ENCODE measurements at regions not wholly inside any gene's neighbourhood (a gene's known extent, or its start where the extent isn't known, plus 50 kb on each side); places are given as distances from the start of the nearest gene placed in this dataset.

DNA sequence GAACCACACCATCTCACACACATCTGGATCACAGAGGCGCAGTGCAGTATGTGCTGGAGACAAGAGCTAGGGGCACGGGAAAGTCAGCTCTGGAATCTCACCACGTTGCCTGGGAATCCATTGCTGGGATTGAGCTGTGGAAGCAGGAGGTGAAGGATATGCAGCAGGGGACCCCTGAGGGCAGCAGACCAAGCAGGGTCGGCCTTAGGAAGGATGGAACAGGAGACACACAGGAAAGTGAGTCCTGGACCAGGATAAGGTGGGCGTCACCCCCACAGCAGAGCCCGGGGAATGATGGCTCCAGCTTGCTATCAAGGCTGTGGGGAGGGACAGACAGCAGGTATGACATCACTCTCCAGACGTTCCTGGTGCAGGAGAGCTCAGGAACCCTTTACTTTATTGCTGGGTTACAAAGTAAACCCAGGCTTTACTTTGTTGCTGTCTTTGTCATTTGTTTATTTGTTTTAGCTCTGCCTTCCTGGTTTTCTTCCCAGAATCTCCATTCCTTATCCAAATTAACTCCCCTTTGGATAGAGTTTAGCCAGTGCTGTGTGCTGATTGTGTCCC lies 329.8 kb upstream of the MYT1L start:
- DNase-seq (no peak), ATAC-seq (no peak)
- no peaks in the 10 kb centered on the region for H3K9me3 ChIP-seq (ENCODE audit: control insufficient read depth, low read length, poor library complexity, severe bottlenecking)
- Mint-ChIP-seq H3K27me3 (peaks cover 5% of the 10 kb centered on the region), H3K27ac (no peak overlapping the region), H3K36me3 (ENCODE audit: low read depth) (peaks cover 2% of the 10 kb centered on the region), H3K4me1 (no peaks in the 10 kb centered on the region), H3K4me3 (no peak overlapping the region)

DNA sequence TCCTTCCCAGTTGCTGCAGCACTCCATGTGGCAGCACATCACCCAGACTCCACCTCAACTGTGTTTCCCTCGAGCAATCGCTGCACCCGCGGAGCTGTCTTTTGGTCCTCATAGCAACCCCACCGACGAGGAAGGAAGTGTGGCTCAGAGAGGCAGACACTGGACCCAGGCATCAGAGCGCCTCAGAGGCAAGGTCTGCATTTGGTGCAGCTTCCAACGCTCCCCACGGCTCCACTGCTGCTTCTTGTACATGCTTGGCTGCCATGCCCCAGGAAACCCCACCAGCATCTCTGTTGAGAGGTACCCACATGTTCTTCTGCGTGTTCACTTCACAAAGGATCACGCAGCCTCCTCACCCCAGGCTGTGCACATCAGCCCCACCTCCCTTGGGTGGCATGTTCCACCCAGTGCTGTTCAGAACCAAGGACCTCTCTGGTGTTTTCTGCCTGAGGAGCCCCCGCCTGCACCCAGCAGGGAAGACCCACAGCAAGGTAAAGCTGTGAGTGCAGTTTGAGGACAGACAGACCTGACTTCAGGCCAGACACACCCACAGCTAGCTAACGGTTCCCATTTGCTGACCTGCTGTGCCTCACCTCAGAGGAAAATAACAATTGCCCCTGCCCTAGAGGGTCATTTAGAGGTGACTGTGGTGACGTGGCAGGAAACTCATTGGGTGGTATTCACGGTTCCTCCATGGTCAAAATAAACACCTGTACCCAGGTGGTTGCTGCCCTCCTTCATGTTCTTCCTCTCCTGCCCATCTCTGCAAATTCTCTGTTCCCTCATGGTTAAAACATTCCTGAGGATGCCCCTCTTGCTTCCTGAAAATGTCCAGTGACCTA lies 326.3 kb upstream of the MYT1L start:
- H3K9me3 ChIP-seq (ENCODE audit: control insufficient read depth, low read length, poor library complexity, severe bottlenecking), result no peaks in the 10 kb centered on the region
- DNase-seq, result no peak
- Mint-ChIP-seq H3K36me3 (ENCODE audit: low read depth) (peaks cover 2% of the 10 kb centered on the region), H3K4me3 (no peak overlapping the region), H3K27me3 (peaks cover 18% of the 10 kb centered on the region), H3K27ac (no peak overlapping the region), H3K4me1 (no peaks in the 10 kb centered on the region)
- ATAC-seq, result no peak

DNA sequence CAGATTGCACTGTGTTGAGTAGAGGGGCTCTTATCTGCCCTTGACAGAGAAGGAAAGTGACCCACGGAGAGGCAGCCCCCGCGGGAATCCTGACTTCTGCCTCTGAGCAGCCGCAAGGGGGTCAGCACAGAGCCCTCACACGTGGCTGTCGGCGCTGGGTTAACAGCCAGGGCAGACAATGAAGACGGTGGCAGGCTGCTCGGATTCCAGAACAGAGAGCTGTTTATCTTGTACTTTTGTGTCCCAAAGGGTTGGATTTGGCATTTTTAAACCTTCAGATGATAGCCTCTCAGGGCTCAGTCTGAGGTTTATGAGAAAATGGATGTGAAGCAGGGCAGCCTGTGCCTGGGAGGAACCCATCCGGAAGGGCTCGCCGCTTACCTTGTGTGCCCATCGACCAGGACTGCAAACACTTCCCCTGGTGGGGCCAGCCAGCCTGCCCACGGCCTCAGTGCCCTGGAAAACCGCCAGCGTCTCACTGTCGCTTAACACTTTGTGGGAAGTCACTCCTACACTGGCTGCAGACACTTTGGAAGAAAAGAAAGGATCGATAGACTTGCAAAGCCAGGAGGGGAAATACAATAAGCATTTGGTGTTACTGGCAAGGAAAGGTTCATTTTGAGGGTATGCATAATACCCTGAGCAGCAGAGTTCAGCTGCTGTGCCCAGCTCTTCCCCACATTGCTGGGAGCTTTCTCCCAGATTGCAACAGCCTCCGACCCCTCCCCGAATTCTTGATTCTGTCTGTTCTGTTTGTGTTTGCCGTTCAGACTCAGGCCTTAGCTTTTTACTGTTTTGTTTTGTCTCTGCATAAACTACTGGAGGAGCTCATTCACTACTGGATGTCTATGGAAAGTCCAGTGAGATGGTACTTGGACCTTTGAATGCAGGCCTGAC lies 325.3 kb upstream of the MYT1L start:
- no peak for ATAC-seq

DNA sequence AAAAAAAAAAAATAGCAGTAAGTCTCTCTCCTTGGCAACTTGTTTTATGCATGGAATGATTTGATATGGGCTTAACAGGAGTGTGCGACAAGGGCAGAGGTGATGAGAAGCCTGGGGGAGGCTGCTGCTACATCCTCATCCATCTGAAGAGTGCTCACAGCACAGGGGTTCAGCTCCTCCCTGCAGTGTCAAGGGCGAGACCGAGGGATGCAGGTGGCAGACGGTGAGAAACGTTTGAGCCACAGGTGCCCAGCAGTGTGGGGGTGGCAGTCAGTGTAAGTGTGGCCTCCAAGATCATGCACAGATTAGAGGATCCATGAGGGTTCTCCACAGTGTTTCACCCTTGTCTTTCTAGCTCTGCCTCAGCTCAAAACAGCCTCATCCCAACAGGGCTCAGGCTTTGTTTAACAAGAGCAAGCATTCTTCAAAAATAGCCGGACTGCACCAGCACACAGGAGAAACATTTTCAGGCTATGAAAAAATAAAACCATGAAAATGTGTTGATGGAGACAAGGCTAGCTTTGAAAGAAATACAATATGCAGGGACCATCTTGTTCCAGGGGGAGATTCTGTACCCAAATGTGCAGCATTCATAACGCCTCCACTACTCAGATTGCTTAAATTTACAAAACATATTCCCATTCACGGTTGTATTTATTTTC lies 324.5 kb upstream of the MYT1L start:
- ATAC-seq (no peak), DNase-seq (no peak)
- H3K4me1 Mint-ChIP-seq, result no peaks in the 10 kb centered on the region
- H3K9me3 ChIP-seq (ENCODE audit: control insufficient read depth, low read length, poor library complexity, severe bottlenecking), result no peaks in the 10 kb centered on the region
- H3K27me3 Mint-ChIP-seq, result peaks cover 18% of the 10 kb centered on the region
- H3K27ac Mint-ChIP-seq, result no peak overlapping the region
- no peak overlapping the region for H3K4me3 Mint-ChIP-seq
- peaks cover 2% of the 10 kb centered on the region for H3K36me3 Mint-ChIP-seq (ENCODE audit: low read depth)

More for the DNA sequence above, 325.3 kb upstream of the MYT1L start:
- no peaks in the 10 kb centered on the region for H3K9me3 ChIP-seq (ENCODE audit: control insufficient read depth, low read length, poor library complexity, severe bottlenecking)
- H3K36me3 Mint-ChIP-seq (ENCODE audit: low read depth), result peaks cover 2% of the 10 kb centered on the region
- no peaks in the 10 kb centered on the region for H3K4me1 Mint-ChIP-seq
- no peak overlapping the region for H3K4me3 Mint-ChIP-seq
- peaks cover 18% of the 10 kb centered on the region for H3K27me3 Mint-ChIP-seq
- no peak for DNase-seq
- no peak overlapping the region for H3K27ac Mint-ChIP-seq

DNA sequence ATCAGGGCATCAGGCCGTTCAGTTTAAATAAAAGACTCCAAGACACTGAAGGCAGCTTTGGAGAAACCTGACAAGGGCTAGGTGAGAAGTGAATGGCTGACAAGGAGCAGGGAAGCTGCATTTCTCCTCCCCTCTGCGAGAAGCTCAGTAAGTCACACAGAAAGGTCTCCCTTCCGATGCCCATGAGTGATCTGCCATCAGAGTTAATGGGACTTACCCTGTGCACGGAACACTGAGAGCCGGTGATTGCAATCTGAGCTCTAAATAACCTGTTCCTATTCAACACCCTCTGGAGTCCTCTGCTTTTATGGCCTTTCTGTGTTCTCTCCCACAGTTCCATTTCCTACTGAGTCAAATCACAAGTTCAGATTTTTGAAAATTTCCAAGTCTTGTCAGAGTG lies 322.2 kb upstream of the MYT1L start:
- Mint-ChIP-seq H3K27ac (no peak overlapping the region), H3K36me3 (ENCODE audit: low read depth) (no peaks in the 10 kb centered on the region), H3K27me3 (peaks cover 27% of the 10 kb centered on the region), H3K4me3 (no peak overlapping the region), H3K4me1 (no peaks in the 10 kb centered on the region)
- DNase-seq (no peak), ATAC-seq (no peak)
- no peaks in the 10 kb centered on the region for H3K9me3 ChIP-seq (ENCODE audit: control insufficient read depth, low read length, poor library complexity, severe bottlenecking)

DNA sequence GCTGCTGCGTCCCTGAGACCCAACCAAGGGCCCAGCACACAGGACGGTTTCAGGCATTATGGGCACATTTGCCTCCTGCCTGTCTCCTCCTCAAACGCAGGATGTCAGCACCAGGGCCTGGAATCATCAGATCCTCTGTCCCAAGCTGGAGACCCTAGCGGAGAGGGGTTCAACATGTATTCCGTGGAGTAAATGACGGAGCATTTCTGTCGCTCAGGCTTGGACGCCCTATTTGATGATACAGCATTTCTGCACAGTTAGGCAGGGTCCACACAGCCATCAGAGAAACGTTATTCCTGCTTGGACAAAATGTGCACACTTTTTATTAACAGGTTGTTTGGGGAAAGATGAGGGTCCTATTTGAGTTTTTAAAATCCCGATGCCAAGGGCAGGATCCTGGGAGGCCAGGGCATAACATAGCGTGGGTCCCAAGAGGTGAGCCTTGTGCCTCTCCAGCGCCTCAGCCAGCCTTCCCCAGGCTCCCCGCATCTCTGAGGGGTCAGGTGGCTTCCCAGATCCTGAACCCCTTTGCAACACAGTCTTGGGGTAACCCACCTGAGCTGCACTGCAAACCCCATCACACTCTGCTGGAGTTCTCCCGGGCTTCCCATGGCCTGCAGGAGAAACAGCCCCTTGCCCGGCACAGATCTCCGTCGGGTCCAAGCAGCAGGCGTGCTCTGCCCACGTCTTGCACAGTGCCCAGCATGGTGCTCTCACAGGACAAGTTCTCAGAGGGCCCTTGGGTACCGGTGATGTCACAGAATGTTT lies 319.7 kb upstream of the MYT1L start:
- H3K9me3 ChIP-seq (ENCODE audit: control insufficient read depth, low read length, poor library complexity, severe bottlenecking), result no peaks in the 10 kb centered on the region
- H3K4me3 Mint-ChIP-seq, result no peak overlapping the region
- peaks cover 22% of the 10 kb centered on the region for H3K27me3 Mint-ChIP-seq
- DNase-seq (no peak), ATAC-seq (no peak)
- no peak overlapping the region for H3K27ac Mint-ChIP-seq
- H3K36me3 Mint-ChIP-seq (ENCODE audit: low read depth), result no peaks in the 10 kb centered on the region
- H3K4me1 Mint-ChIP-seq, result peaks cover 3% of the 10 kb centered on the region

DNA sequence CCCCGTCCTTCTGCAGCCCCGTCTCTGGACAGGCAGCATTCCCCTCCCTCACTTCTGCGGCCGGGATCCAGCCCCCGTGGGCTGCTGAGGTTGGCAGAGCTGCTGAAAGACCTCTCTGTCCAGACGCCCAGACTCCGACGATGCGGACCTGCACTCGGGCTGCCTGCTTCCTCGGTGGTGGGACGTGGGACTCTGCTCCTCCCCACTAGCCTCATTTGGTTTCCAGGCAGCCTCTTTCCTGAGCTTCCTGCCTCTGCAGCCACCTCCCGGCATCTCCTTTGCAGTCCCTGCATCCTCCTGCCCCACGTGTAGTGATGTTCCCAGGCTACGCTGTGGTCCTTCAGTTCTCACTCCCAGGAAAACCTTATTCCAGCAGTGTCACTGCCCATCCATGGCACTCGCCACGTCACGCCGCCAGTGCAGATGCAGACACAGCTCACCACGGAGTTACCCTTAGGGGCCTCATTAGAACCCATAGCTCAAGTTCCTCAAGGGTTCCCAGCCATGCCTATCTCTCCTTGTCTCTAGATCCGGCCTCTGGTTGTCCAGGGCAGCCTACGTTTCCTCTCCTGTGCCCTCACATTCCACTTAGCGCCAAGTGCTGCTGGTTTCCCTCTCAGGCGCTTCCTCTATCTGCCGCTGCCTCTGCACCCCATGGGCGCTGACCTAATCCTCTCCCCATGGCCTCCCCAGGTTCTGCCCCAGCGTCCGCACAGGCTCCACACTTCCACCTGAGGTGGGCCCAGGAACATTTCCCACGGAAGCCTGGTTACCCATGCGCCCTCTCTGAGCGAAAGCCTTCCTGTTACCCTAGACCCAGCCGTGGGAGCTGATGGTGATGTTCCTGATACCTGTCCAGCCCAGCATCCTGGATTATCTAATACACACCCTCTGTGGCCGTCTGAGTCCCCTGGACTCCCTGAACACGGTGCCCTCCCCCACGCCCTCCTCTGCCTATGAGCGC lies 318.3 kb upstream of the MYT1L start:
- no peak overlapping the region for H3K4me3 Mint-ChIP-seq
- no peaks in the 10 kb centered on the region for H3K9me3 ChIP-seq (ENCODE audit: control insufficient read depth, low read length, poor library complexity, severe bottlenecking)
- no peak overlapping the region for H3K27ac Mint-ChIP-seq
- DNase-seq, result no peak
- ATAC-seq, result no peak
- H3K4me1 Mint-ChIP-seq, result peaks cover 3% of the 10 kb centered on the region
- H3K27me3 Mint-ChIP-seq, result peaks cover 22% of the 10 kb centered on the region
- H3K36me3 Mint-ChIP-seq (ENCODE audit: low read depth), result no peaks in the 10 kb centered on the region

DNA sequence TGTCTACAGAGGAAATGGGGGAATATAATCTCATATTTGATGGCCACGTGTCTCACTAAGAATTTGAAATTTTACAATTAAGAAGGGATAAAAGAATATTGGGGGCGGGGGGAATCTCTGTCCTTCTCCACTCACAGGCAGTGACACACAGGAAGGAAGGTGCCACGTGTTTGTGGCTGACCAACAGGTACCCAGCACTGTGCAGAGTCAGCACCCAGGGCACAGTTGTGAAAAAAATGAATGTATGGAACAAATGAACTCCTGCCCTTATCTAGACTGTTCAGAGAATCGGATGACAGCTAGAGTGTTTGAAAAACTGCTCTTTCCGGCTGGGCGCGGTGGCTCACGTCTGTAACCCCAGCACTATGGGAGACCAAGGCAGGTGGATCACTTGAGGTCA lies 317.0 kb upstream of the MYT1L start:
- Mint-ChIP-seq H3K4me3 (no peak overlapping the region), H3K27me3 (peaks cover 13% of the 10 kb centered on the region), H3K4me1 (peaks cover 3% of the 10 kb centered on the region), H3K27ac (no peak overlapping the region), H3K36me3 (ENCODE audit: low read depth) (peaks cover 3% of the 10 kb centered on the region)
- no peaks in the 10 kb centered on the region for H3K9me3 ChIP-seq (ENCODE audit: control insufficient read depth, low read length, poor library complexity, severe bottlenecking)
- DNase-seq (no peak), ATAC-seq (no peak)

DNA sequence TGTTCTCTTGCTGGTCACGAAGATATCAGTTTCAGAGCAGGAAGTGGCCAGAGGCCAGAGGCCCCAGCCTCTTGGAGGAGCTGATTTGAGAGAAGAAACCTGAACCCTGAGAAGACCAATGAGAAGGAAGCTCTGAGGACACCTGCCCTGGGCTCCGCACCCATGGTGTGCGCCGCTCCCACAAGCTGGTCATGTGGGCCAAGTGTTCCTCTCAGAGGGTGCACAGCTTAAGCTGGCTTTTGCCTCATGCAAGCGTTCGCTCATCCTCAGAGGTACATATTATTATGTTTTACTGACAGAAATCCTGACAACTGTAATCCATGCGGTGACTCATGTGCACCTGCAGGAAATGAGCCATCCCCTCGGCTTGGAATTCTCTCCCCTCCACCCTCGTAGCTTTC lies 316.1 kb upstream of the MYT1L start:
- H3K4me3 Mint-ChIP-seq, result no peak overlapping the region
- ATAC-seq, result no peak
- DNase-seq, result no peak
- peaks cover 3% of the 10 kb centered on the region for H3K36me3 Mint-ChIP-seq (ENCODE audit: low read depth)
- peaks cover 5% of the 10 kb centered on the region for H3K4me1 Mint-ChIP-seq
- no peaks in the 10 kb centered on the region for H3K9me3 ChIP-seq (ENCODE audit: control insufficient read depth, low read length, poor library complexity, severe bottlenecking)
- peaks cover 11% of the 10 kb centered on the region for H3K27me3 Mint-ChIP-seq
- no peak overlapping the region for H3K27ac Mint-ChIP-seq

DNA sequence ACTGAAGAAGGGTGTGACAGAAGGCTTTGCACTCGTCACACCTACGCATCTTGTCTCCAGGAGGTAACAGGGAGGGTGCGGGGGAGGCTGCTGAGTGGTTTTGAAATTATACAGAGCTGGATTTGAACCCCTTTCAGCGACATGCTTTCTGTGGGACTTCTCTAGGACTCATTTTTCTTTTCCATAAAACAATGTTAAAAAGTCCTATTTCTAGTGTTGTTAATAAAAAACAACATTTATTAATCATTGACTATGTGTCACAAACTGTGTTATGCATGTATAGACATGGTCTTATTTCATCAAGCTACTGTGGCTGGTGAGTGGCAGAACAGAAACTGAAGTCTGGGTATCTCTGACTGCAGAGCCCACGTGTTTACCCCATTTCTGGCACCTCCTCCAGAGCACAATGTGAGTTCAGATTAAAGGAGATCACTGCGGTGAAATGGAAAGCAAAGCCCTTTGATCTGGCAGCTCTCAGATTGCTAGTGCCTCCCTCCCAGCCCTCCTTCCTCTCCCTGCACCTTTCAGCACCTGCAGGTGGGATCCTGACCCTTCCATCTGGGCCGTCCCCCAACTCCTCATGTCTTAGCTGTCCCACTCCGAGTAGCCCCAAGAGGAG lies 315.5 kb upstream of the MYT1L start:
- ATAC-seq, result peak; percentile 84
- peaks cover 3% of the 10 kb centered on the region for H3K36me3 Mint-ChIP-seq (ENCODE audit: low read depth)
- no peak overlapping the region for H3K27ac Mint-ChIP-seq
- no peak for DNase-seq
- H3K4me3 Mint-ChIP-seq, result peak overlapping the region; percentile 13
- peaks cover 5% of the 10 kb centered on the region for H3K4me1 Mint-ChIP-seq
- H3K9me3 ChIP-seq (ENCODE audit: control insufficient read depth, low read length, poor library complexity, severe bottlenecking), result no peaks in the 10 kb centered on the region
- peaks cover 17% of the 10 kb centered on the region for H3K27me3 Mint-ChIP-seq

DNA sequence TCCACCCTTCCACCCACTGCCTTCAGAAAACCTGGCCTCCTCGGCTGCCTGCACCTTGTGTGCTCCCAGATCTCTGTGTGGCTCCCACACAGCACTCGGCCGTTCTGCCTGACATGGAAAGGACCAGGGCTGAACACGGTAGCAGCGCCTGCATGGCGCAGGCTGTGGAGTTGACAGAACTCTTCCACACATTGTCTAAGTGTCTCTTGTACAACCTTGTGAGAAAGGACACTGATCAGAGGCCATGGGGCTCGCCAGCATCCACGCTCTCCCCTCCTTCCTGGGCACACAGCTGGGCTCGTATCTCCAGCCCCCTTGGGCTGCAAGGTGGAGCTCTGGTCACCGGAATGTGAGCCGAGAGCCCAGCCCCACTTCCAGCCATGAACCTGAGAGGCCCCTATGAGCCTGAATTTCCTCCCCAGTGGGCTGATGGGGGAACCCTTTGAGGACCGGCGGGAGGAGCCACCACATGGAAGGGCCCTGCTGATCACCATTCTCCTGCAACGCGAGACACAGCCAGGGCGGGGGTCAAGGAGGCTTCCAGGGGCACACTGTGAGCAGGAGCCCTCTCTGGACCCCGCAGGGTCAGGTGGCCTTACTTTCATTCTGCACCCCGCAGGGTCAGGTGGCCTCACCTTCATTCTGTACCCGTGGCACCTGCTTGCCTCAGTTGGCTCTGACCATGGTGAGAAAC lies 314.2 kb upstream of the MYT1L start:
- H3K4me1 Mint-ChIP-seq, result peaks cover 5% of the 10 kb centered on the region
- H3K4me3 Mint-ChIP-seq, result no peak overlapping the region
- H3K27ac Mint-ChIP-seq, result no peak overlapping the region
- peaks cover 23% of the 10 kb centered on the region for H3K27me3 Mint-ChIP-seq
- ATAC-seq (no peak), DNase-seq (no peak)
- peaks cover 3% of the 10 kb centered on the region for H3K36me3 Mint-ChIP-seq (ENCODE audit: low read depth)
- H3K9me3 ChIP-seq (ENCODE audit: control insufficient read depth, low read length, poor library complexity, severe bottlenecking), result no peaks in the 10 kb centered on the region

All from T-helper 17 cell (primary cell).